Brain microvascular endothelial cell (primary cell): ENCODE measurements at regions not wholly inside any gene's neighbourhood (a gene's known extent, or its start where the extent isn't known, plus 50 kb on each side); places are given as distances from the start of the nearest gene placed in this dataset.

ENCODE experiments used
- DNase-seq: peaks from one replicate; pipeline ENCODE4 v3.0.0-alpha.2; 2020
- H3K27ac ChIP-seq: fragments of 250-450 bp; sonication (Bioruptor Pico); 2 replicates; pipeline ENCODE4 v1.5.1; 2020; ENCODE audit warnings: mild to moderate bottlenecking, moderate library complexity
- H3K27me3 ChIP-seq: fragments of 250-450 bp; sonication (Bioruptor Pico); replicated peaks from 2 replicates; pipeline ENCODE4 v1.5.1; 2020; ENCODE audit warnings: mild to moderate bottlenecking
- H3K36me3 ChIP-seq: fragments of 250-450 bp; sonication (Bioruptor Pico); replicated peaks from 2 replicates; pipeline ENCODE4 v1.5.1; 2020; ENCODE audit warnings: mild to moderate bottlenecking
- H3K4me3 ChIP-seq: 2 replicates; pipeline ENCODE4 v1.5.1; 2011; ENCODE audit warnings: low read depth, mild to moderate bottlenecking, control low read depth, low read length, moderate library complexity
- in situ Hi-C: cut with HindIII; loops from 2 replicates; pipeline ENCODE4 v1.10.0; 2017; ENCODE audit warnings: low sequenced_read_pairs, low pct_ligation_motif_present
- TF ChIP-seq, protein P1 (sequence below): IDR thresholded peaks from 2 replicates; pipeline ENCODE4 v1.5.1; 2011; ENCODE audit warnings: low read depth, mild to moderate bottlenecking, moderate library complexity, low read length, control low read depth, inconsistent platforms; ENCODE audit errors: missing control alignments

DNA sequence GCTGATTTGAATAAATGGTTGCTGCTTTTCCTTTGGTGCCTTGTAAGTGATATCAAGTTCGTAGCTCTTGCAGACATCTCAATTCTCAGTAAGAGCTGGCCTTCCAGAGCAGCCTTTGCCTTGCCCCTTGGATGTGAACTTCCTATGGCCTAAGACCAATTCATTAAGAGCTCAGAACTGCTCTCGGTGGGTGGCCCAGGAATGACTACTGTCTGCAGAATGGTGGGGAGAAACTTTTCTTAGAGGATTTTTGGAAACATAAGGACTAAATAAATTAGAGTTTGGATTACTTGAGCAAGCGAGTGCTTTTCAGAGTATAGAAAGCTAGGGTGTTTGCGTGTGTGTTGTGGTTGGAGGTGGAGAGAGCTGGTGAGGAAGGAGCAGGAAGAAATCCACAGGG, 306.4 kb upstream of the TBX3 start:
- no peak for DNase-seq
- H3K27me3 ChIP-seq = no peaks in the 10 kb centered on the region
- in situ Hi-C loops = no loop called here
- H3K27ac ChIP-seq = no peak overlapping the region
- TF ChIP-seq, protein P1, sequence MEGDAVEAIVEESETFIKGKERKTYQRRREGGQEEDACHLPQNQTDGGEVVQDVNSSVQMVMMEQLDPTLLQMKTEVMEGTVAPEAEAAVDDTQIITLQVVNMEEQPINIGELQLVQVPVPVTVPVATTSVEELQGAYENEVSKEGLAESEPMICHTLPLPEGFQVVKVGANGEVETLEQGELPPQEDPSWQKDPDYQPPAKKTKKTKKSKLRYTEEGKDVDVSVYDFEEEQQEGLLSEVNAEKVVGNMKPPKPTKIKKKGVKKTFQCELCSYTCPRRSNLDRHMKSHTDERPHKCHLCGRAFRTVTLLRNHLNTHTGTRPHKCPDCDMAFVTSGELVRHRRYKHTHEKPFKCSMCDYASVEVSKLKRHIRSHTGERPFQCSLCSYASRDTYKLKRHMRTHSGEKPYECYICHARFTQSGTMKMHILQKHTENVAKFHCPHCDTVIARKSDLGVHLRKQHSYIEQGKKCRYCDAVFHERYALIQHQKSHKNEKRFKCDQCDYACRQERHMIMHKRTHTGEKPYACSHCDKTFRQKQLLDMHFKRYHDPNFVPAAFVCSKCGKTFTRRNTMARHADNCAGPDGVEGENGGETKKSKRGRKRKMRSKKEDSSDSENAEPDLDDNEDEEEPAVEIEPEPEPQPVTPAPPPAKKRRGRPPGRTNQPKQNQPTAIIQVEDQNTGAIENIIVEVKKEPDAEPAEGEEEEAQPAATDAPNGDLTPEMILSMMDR = no peak
- no peaks in the 10 kb centered on the region for H3K36me3 ChIP-seq
- no peak overlapping the region for H3K4me3 ChIP-seq

DNA sequence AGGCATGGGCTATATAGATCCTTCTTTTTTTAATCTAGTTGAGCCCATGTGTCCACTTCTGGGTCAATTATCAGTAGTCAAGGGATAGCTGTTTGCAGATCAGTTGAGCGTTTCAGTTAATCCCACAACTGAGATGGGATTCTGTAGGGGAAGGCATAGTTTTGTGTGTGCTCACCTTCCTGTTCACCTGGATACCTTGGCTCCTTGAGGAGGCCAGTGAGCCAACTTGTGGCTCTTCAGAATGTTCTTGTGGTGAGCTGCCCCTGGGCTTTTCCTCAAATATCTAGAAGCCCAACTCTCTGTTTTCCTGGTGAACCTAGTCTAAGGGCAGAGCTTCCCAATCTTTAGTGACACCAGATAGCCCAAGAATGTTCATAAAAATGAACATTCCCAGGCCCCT, 302.9 kb upstream of the TBX3 start:
- in situ Hi-C loops = no loop called here
- no peaks in the 10 kb centered on the region for H3K27me3 ChIP-seq
- DNase-seq = no peak
- H3K4me3 ChIP-seq = no peak overlapping the region
- no peaks in the 10 kb centered on the region for H3K36me3 ChIP-seq
- TF ChIP-seq, protein P1 = no peak
- H3K27ac ChIP-seq = no peak overlapping the region

DNA sequence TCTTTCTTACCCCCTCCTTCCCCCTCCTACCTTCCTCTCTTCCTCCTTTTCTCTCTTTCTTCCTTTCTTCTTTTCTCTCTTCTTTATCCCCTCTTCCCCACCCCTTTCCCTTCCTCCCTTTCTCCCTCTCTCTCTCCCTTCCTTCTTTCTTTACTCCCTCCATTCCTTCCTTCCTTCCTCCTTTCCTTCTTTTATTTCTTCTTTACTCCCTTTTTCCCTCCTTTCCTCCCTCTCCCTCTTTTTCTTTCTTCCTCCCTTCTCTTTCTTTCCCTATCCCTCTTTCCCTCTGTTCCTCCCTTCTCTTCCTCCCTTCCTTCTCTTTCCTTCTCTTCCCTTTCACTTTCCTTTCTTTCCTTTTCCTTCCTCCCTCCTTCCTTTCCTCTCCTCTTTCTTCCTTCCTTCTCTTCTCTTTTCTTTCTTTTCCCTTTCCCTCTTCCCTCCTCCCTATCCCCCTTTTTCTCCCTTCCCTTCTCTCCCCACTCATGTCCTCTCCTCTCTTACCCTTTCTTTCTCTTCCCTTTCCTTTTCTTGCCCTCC, 302.3 kb upstream of the TBX3 start:
- no peak for DNase-seq
- no peak overlapping the region for H3K4me3 ChIP-seq
- in situ Hi-C loops = no loop called here
- no peak overlapping the region for H3K27ac ChIP-seq
- H3K36me3 ChIP-seq = no peaks in the 10 kb centered on the region
- no peaks in the 10 kb centered on the region for H3K27me3 ChIP-seq
- TF ChIP-seq, protein P1 = no peak

DNA sequence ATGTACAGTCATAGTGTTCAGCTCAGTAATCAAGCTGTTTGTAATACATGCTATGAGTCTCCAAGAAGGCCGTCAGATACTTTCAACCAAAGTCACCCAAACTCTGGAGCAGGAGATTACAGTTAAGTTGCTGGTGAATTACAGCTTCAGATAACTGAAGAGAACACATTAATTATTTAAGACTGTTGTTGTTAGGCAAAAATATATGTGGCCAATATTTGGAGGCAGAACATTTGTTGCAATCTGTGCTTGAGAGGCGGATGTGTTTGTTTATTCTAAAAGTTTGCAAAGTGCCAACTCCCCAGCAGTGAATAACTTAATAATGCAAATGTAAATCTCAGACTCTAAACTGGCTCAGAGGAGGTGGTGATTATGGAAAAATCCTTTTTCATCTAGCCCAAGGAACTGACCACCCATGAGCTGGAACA, 300.7 kb upstream of the TBX3 start:
- TF ChIP-seq, protein P1 = no peak
- no peak for DNase-seq
- Histone ChIP-seq H3K27ac (no peak overlapping the region), H3K4me3 (no peak overlapping the region), H3K36me3 (no peaks in the 10 kb centered on the region), H3K27me3 (no peaks in the 10 kb centered on the region)
- in situ Hi-C loops = no loop called here

DNA sequence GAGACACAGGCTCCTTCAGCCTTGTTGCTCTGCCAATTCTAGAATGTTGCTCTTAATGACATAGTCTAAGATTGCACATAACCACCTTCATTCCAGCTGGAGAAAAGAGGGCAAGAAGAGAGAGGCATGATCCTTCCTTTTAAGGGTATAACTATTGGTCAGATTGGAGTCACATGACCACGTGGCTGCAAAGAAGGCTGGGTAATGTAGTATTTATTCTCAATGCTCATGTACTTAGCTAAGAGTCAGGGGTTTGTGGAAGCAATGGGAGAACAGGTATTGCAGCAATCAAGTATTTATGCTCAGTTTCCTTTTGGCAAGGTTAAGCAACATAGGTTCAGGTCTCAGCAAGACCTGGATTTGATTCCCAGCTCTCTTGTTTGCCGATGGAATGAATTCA, 298.8 kb upstream of the TBX3 start:
- no peak for DNase-seq
- H3K36me3 ChIP-seq = no peaks in the 10 kb centered on the region
- no peak overlapping the region for H3K4me3 ChIP-seq
- in situ Hi-C loops = no loop called here
- no peaks in the 10 kb centered on the region for H3K27me3 ChIP-seq
- H3K27ac ChIP-seq = no peak overlapping the region
- TF ChIP-seq, protein P1 = no peak

DNA sequence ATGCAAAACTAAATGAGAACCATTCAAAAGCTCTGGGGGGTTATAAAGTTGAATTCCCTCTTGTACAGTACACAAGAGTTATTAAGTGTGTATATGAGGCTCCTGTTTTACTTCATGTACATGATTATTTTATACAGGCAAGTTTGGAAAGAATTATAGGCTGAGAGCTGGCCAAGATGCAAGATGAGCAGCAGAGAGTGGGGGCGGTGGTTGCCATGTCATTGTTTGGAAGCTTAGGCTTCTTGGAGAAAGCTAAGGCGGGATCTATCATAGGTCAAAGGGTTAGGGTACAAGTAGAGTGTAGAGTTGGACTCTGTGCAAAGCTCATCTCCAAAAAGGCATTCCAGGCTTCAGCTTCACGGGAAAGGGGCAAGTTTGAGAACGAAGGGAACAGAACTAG, 297.1 kb upstream of the TBX3 start:
- no peaks in the 10 kb centered on the region for H3K27me3 ChIP-seq
- TF ChIP-seq, protein P1 = no peak
- no peak overlapping the region for H3K4me3 ChIP-seq
- DNase-seq = no peak
- no peak overlapping the region for H3K27ac ChIP-seq
- no peaks in the 10 kb centered on the region for H3K36me3 ChIP-seq
- in situ Hi-C loops = no loop called here
